GM21619 (cell line): ENCODE measurements at regions not wholly inside any gene's neighbourhood (a gene's known extent, or its start where the extent isn't known, plus 50 kb on each side); places are given as distances from the start of the nearest gene placed in this dataset.

Experiments
- ATAC-seq: cut with Tn5 transposase; IDR thresholded peaks from one replicate; pipeline ENCODE4 v1.9.1; 2021; ENCODE audit not compliant: unreplicated experiment

DNA sequence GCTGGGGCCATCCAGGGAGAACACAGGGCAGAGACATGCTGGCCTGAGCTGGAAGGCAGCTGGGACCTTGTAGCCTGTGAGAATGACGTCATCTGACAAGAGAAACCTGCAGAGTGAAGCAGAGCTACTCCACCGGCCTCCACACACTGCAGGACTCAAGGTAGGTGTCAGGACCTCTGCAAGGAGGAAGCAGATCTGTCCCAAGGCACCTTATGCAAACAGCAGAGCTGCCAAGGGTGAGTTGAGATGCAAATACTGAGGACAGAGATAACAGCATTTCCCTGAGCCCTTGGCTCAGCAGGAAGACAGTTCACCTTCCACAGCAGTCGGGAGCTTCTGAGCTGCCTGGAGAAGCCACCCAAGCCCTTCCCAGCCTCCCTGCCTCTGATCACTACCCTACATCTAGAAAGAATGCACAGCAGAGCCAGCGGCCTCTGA, 51.9 kb upstream of the IGSF9B start:
- peak; percentile 81 for ATAC-seq

DNA sequence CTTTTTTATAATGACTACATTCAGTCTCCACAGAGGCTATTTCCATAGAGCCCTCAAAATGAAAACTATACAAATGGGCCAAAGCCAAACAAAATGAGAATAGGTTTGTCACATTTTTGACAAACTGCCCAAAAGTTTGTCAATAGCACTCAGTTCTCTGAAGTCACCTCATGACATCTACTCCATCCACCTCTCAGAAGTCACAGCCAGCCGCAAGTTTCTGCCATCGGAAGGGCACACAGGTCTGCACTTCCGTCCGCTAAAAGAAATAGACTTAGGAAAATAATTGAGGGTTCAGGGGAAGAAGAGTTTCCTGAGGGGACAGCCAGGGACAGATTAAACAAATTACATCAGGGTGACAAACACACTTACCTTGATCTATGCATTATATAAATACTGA, 55.4 kb upstream of the JAM3 start:
- no peak for ATAC-seq

DNA sequence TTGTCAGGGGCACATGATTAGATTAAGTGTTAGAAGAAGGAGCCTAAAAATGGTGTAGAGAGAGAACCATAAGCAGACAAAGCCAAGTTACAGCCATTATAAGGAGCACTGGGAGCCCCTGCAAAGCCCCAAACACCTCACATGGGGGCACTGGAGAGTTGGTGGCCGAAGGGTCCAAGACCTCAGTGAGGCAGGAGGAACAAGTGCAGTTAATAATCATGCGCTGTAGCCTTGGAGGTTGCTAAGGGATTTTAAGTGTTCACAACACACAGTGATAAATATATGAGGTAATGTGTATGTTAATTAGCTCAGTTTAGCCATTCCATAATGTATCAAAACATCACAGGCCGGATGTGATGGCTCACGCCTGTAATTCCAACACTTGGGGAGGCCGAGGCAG, 54.4 kb upstream of the JAM3 start:
- no peak for ATAC-seq

DNA sequence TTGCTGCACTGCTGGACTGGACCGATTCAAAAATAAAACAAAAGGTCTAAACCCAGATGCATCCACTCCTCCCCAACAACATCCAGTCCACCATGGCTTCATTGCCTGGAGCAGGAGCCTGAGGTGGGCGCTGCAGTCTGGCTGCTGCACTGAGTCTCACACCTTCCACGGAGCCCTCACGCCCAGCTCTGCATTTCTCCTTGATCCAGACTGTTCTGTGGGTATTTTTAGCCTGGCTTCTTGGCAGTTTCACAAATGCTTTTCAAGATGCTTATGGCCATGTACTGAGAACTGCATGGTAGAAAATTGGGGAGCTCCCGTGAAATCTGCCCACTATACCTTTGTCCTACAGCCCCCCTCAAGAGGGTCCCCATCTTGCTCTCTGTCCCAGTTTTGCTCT, 53.3 kb upstream of the JAM3 start:
- no peak for ATAC-seq

DNA sequence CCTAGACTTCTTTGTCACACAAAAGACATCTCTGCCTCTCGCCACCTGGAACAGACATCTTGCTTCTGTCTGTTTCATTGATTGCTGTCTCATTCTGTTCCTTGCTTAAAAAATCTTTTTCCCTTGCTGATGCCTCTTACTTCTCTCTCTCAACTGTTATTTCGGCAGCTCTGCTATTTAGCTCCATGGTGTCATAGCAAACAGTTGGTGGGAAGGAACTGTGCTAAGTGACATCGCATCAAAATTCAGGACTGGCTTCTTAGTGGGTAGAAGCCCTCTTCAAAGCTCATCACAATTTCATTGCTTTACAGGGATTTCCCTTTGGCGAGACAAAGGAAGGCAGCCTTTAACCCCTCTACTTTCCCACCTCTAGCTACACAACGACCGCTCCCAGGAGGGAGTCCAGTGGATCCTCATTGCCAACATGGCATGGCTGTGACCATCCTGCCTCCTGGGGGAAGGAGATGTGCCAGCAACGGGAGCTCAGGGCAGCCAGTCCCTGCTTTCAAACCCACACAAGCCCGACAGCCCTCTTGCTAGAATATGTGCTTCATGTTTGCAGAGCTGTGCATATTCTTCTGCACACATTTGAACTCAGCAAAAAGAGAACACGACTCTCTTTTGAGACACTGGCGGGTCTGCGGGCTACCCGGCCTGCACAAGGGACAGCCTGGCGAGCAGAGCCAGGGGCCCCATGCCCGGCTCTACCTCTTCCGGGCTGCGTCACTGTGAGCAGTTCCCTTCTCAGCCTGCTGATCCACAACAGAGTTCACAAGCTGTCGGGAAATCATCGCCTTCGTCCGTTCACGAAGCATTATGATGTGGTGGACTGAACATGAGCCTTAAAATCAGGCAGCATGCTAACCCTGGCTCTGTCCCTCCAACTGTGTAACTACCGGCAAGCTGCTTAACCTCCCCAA, 51.1 kb upstream of the JAM3 start:
- ATAC-seq: no peak
